ENCODE measurements at regions not wholly inside any gene's neighbourhood (a gene's known extent, or its start where the extent isn't known, plus 50 kb on each side); places are given as distances from the start of the nearest gene placed in this dataset.

GRCh38 chr6:44656691-44657090 lies 269.2 kb downstream of the CDC5L start:
- Histone ChIP-seq H3K27me3 (ENCODE audit: insufficient read depth, low read length, poor library complexity, severe bottlenecking) (no peaks in the 10 kb centered on the region), H3K79me2 (ENCODE audit: insufficient read depth, low read length) (no peaks in the 10 kb centered on the region), H3K4me3 (ENCODE audit: low read length, poor library complexity, severe bottlenecking) (no peak overlapping the region), H3K9me3 (ENCODE audit: insufficient read depth, low read depth, low read length) (no peaks in the 10 kb centered on the region), H4K20me1 (ENCODE audit: insufficient read depth, low read length, poor library complexity, severe bottlenecking) (no peaks in the 10 kb centered on the region), H3K4me2 (ENCODE audit: low read depth, low read length, poor library complexity, severe bottlenecking) (no peak overlapping the region), H3K9me2 (replicated peaks; ENCODE audit: low read depth, low read length) (no peaks in the 10 kb centered on the region), H3K4me1 (ENCODE audit: insufficient read depth, low read length, poor library complexity, severe bottlenecking) (peaks cover 5% of the 10 kb centered on the region), H2AFZ (ENCODE audit: low read length) (no peak overlapping the region), H3F3A (ENCODE audit: low read depth) (no peaks in the 10 kb centered on the region), H3K9ac (ENCODE audit: low read depth, low read length, poor library complexity, severe bottlenecking) (no peak overlapping the region), H3K36me3 (ENCODE audit: insufficient read depth, low read length) (no peaks in the 10 kb centered on the region)
- TF ChIP-seq EZH2phosphoT487 (IDR thresholded peaks at IDR 0.05; ENCODE audit: borderline replicate concordance) (no peak), CTCF (conservative IDR thresholded peaks at IDR 0.05; ENCODE audit: low read length) (no peak)

GRCh38 chr6:44657206-44657819 lies 269.8 kb downstream of the CDC5L start:
- H3K9me3 ChIP-seq (ENCODE audit: insufficient read depth, low read depth, low read length): no peaks in the 10 kb centered on the region
- TF ChIP-seq EZH2phosphoT487 (IDR thresholded peaks at IDR 0.05; ENCODE audit: borderline replicate concordance) (no peak), CTCF (conservative IDR thresholded peaks at IDR 0.05; ENCODE audit: low read length) (no peak)
- no peaks in the 10 kb centered on the region for H3K9me2 ChIP-seq (replicated peaks; ENCODE audit: low read depth, low read length)
- H3K36me3 ChIP-seq (ENCODE audit: insufficient read depth, low read length): no peaks in the 10 kb centered on the region
- H3K27me3 ChIP-seq (ENCODE audit: insufficient read depth, low read length, poor library complexity, severe bottlenecking): no peaks in the 10 kb centered on the region
- H4K20me1 ChIP-seq (ENCODE audit: insufficient read depth, low read length, poor library complexity, severe bottlenecking): no peaks in the 10 kb centered on the region
- H3K4me2 ChIP-seq (ENCODE audit: low read depth, low read length, poor library complexity, severe bottlenecking): no peak overlapping the region
- H3K9ac ChIP-seq (ENCODE audit: low read depth, low read length, poor library complexity, severe bottlenecking): no peak overlapping the region
- H3K4me3 ChIP-seq (ENCODE audit: low read length, poor library complexity, severe bottlenecking): no peak overlapping the region
- no peaks in the 10 kb centered on the region for H3F3A ChIP-seq (ENCODE audit: low read depth)
- peaks cover 5% of the 10 kb centered on the region for H3K4me1 ChIP-seq (ENCODE audit: insufficient read depth, low read length, poor library complexity, severe bottlenecking)
- H2AFZ ChIP-seq (ENCODE audit: low read length): no peak overlapping the region
- no peaks in the 10 kb centered on the region for H3K79me2 ChIP-seq (ENCODE audit: insufficient read depth, low read length)

GRCh38 chr6:44658571-44658970 lies 271.1 kb downstream of the CDC5L start:
- Histone ChIP-seq H3K79me2 (ENCODE audit: insufficient read depth, low read length) (no peaks in the 10 kb centered on the region), H3K9me2 (replicated peaks; ENCODE audit: low read depth, low read length) (no peaks in the 10 kb centered on the region), H3F3A (ENCODE audit: low read depth) (no peaks in the 10 kb centered on the region), H3K27me3 (ENCODE audit: insufficient read depth, low read length, poor library complexity, severe bottlenecking) (no peaks in the 10 kb centered on the region), H3K4me1 (ENCODE audit: insufficient read depth, low read length, poor library complexity, severe bottlenecking) (peaks cover 5% of the 10 kb centered on the region), H3K9me3 (ENCODE audit: insufficient read depth, low read depth, low read length) (no peaks in the 10 kb centered on the region), H3K36me3 (ENCODE audit: insufficient read depth, low read length) (no peaks in the 10 kb centered on the region), H2AFZ (ENCODE audit: low read length) (no peak overlapping the region), H3K9ac (ENCODE audit: low read depth, low read length, poor library complexity, severe bottlenecking) (no peak overlapping the region), H3K4me2 (ENCODE audit: low read depth, low read length, poor library complexity, severe bottlenecking) (no peak overlapping the region), H3K4me3 (ENCODE audit: low read length, poor library complexity, severe bottlenecking) (no peak overlapping the region), H4K20me1 (ENCODE audit: insufficient read depth, low read length, poor library complexity, severe bottlenecking) (no peaks in the 10 kb centered on the region)
- TF ChIP-seq EZH2phosphoT487 (IDR thresholded peaks at IDR 0.05; ENCODE audit: borderline replicate concordance): no peak
- no peak for TF ChIP-seq CTCF (conservative IDR thresholded peaks at IDR 0.05; ENCODE audit: low read length)

Data from Loucy (cell line).